ENCODE measurements at regions not wholly inside any gene's neighbourhood (a gene's known extent, or its start where the extent isn't known, plus 50 kb on each side); places are given as distances from the start of the nearest gene placed in this dataset.
A peak's percentile ranks its signal among the peaks of the same experiment; 100 is the strongest.

GRCh38 chr2:225131898-225132297, 89.6 kb upstream of the DOCK10 start:
- no peak for DNase-seq

GRCh38 chr2:225130093-225130492, 87.8 kb upstream of the DOCK10 start:
- no peak for DNase-seq

- no peak for DNase-seq
These were observed 82.2 kb upstream of the DOCK10 start for GRCh38 chr2:225124311-225125017.

- no peak for DNase-seq
These were observed 80.6 kb upstream of the DOCK10 start for GRCh38 chr2:225122583-225123486.

GRCh38 chr2:225122007-225122406, 79.7 kb upstream of the DOCK10 start:
- DNase-seq = no peak

GRCh38 chr2:225120186-225120585, 77.9 kb upstream of the DOCK10 start:
- no peak for DNase-seq

GRCh38 chr2:225117051-225117716, 74.9 kb upstream of the DOCK10 start:
- no peak for DNase-seq

- DNase-seq = no peak
These were observed 72.6 kb upstream of the DOCK10 start for GRCh38 chr2:225114786-225115323.

GRCh38 chr2:225113371-225114015, 71.2 kb upstream of the DOCK10 start:
- no peak for DNase-seq

GRCh38 chr2:225112362-225113126, 70.3 kb upstream of the DOCK10 start:
- DNase-seq = no peak

GRCh38 chr2:225108805-225109204, 66.5 kb upstream of the DOCK10 start:
- DNase-seq = no peak

GRCh38 chr2:225104971-225105370, 62.7 kb upstream of the DOCK10 start:
- DNase-seq = no peak

- no peak for DNase-seq
These were observed 62.1 kb upstream of the DOCK10 start for GRCh38 chr2:225104321-225104720.

GRCh38 chr2:225103737-225104141, 61.5 kb upstream of the DOCK10 start:
- DNase-seq = no peak

- peak; percentile 80 for DNase-seq
These were observed 58.6 kb upstream of the DOCK10 start for GRCh38 chr2:225100856-225101294.

GRCh38 chr2:225100269-225100668, 58.0 kb upstream of the DOCK10 start:
- no peak for DNase-seq

GRCh38 chr2:225097035-225097434, 54.8 kb upstream of the DOCK10 start:
- DNase-seq = no peak
